Cardiac fibroblast (primary cell): ENCODE measurements at regions not wholly inside any gene's neighbourhood (a gene's known extent, or its start where the extent isn't known, plus 50 kb on each side); places are given as distances from the start of the nearest gene placed in this dataset.

ENCODE experiments used
- DNase-seq, 2 donors: peaks; one replicate each; pipeline versions ENCODE4 v3.0.0 to v3.0.0-alpha.2; 2010; ENCODE audit warnings: low read depth in 2 of 2
- H3K4me3 ChIP-seq, 2 donors: replicated peaks in 1 of 2; 1 replicate in 1 of 2; 2 replicates in 1 of 2; pipeline ENCODE4 v1.5.1; 2011; ENCODE audit warnings: low read depth in 2 of 2, low read length in 2 of 2, mild to moderate bottlenecking in 2 of 2, moderate library complexity in 1 of 2
- TF ChIP-seq, protein P1 (sequence below): IDR thresholded peaks from one replicate; pipeline ENCODE4 v1.5.1; 2011; ENCODE audit warnings: low read depth, mild to moderate bottlenecking, low read length, inconsistent platforms

DNA sequence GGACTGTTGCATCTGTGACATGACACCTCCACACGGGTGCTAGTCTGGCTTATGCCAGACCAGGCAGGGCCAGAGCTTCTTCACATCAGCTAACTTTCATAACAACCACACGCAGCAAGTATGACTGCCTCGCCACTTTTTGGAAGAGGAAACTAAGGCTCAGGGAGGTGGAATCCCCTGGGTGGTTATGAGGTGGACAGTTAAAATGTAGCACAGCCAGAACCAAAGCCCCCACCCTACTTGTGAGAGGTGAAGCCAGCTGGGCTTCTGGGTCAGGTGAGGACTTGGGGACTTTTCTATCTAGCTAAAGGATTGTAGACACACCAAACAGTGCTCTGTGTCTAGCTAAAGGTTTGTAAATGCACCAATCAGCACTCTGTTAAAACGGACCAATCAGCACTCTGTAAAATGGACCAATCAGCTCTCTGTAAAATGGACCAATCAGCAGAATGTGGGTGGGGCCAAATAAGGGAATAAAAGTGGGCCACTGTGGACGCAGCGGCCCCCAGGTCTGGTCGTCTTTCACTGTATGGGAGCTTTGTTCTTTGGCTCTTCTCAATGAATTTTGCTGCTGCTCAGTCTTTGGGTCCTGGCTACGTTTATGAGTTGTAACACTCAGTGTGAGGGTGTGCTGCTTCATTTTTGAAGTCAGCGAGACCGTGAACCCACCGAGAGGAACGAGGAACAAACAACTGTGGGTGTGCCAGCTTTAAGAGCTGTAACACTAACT is 171.0 kb downstream of the PTPN20 start:
- no peak overlapping the region for H3K4me3 ChIP-seq
- DNase-seq: no peak
- TF ChIP-seq, protein P1, sequence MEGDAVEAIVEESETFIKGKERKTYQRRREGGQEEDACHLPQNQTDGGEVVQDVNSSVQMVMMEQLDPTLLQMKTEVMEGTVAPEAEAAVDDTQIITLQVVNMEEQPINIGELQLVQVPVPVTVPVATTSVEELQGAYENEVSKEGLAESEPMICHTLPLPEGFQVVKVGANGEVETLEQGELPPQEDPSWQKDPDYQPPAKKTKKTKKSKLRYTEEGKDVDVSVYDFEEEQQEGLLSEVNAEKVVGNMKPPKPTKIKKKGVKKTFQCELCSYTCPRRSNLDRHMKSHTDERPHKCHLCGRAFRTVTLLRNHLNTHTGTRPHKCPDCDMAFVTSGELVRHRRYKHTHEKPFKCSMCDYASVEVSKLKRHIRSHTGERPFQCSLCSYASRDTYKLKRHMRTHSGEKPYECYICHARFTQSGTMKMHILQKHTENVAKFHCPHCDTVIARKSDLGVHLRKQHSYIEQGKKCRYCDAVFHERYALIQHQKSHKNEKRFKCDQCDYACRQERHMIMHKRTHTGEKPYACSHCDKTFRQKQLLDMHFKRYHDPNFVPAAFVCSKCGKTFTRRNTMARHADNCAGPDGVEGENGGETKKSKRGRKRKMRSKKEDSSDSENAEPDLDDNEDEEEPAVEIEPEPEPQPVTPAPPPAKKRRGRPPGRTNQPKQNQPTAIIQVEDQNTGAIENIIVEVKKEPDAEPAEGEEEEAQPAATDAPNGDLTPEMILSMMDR: no peak

DNA sequence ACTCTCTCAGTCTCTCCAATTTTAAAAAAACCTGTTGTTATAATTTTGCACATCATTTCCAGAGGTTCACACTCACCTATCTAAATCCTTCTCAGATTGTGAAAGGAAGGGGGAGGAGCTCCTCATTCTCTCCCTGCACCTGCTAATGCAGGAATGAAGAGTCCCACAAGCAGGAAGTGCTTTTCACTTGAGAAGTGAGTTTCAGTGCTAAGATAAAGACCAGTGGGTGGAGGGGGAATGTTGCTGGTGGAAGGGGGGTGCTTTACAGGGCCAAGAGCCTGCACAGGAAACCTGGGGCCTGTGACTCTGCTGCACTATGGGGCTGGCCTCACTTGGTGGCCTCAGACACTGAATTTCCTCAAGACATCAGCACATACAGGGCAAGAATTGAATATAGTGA is 176.4 kb downstream of the PTPN20 start:
- H3K4me3 ChIP-seq: no peak overlapping the region
- DNase-seq: no peak
- TF ChIP-seq, protein P1: no peak

DNA sequence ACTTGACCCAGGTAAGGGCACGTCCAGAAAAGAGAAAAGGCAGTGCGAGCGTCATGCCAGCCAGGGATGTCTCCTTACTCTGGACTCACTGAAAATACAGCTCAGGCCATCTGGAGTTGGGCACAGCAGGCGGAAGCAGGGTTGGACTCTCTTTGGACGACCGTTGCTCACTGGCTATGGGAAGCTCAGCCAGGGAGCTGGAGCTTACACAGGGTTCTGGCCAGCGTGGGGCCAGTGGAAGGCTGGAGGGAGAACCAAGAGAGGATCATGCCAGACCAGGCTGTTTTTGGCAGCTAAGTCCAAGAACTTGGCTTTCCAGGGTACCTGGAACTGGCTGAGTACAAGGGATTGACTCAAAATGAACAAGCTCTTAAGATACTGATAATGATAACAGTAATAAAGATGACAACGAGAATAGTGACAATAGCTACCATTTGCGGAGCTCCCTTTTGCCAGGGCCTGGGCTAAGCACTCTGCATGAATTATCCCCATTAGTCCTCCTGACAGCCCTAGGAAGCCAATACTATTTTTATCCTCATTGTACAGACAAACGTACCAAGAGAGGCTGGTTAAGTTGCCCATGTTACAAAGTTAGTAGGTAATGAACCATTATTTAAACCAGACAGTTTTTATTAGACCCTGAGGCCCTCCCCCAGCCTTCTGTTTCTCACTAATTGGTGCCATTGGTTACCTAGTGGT is 177.6 kb downstream of the PTPN20 start:
- H3K4me3 ChIP-seq: no peak overlapping the region
- DNase-seq: no peak
- TF ChIP-seq, protein P1: no peak

DNA sequence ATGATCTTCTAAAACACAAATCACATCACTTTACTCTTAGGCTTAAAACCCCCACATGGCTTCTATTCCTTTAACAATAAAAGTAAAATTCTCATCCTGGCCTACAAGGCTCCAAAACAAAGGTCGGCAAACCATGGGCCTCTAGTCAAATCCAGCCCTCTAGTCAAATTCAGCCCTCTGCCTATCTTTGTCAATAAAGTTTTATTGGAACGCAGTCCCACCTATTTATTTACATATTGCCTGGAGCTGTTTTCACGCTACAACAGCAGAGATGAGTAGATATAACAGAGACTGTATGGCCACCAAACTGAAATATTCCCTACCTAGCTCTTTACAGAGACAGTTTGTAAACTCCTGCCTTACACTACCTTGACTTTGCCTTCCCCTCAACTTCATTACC is 178.8 kb downstream of the PTPN20 start:
- no peak for DNase-seq
- no peak overlapping the region for H3K4me3 ChIP-seq
- TF ChIP-seq, protein P1: no peak

DNA sequence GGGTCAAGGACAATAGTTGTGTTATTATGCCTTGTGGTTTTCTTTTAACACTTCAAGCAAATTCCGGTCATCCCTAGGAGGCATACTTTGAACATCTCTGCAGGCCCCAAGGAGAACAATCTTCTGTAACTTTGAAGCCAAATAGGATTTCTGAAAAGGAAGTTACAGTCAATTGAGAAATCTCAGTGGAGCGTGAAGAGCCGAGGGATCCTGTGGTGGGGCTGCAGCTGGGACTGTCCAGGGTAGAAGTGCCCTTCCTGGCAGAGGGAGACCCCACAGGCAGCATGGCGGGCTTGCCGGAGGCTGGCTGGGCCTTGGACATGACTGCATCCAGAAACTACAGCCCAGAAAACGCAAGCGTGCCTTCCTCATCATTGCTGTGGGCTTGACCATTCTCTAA is 179.7 kb downstream of the PTPN20 start:
- peak in 1 of 2 donors; percentile 43 for DNase-seq
- H3K4me3 ChIP-seq: no peak overlapping the region
- TF ChIP-seq, protein P1: no peak

DNA sequence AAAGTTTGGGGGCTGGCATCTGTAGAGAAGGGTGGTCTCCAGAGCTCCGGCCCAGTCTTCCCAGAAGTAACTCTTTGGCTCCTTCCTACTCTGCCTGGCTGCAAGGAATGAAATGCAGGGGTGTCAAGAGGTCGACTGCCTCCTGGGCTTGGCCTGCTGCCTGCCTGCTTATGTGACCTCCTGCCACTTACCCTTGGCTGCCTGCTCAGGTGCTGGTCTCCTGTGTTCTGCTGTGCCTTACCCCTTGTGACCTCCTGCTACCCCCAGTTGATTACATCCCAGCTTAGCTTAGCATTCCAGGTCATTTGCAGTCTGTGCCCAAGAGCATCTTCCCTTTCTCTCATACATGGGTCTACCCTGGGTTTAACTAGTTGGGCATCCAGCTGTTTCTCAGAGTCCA is 180.2 kb downstream of the PTPN20 start:
- TF ChIP-seq, protein P1: no peak
- no peak for DNase-seq
- no peak overlapping the region for H3K4me3 ChIP-seq

DNA sequence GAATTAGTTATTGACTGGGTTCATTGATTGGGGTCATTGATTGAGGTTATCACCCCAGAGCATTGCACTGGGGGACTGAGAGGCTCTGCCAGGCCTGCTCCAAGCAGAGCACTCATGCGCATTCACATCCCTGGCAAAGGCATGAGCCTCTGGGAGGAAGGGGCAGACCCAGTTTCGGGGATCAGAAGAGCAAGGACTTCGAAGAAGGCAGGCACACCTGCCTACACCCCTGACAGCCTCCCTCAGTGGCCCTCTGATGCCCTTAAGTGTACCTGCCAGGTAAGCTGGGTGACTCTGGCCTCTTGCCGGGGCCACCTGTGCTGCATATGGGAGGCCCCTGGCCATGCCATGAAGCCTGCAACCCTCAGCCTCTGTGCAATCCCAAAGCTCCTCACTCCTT is 181.1 kb downstream of the PTPN20 start:
- no peak for DNase-seq
- TF ChIP-seq, protein P1: no peak
- no peak overlapping the region for H3K4me3 ChIP-seq
